T-cell (primary cell): ENCODE measurements at regions not wholly inside any gene's neighbourhood (a gene's known extent, or its start where the extent isn't known, plus 50 kb on each side); places are given as distances from the start of the nearest gene placed in this dataset.

ENCODE experiments used
- ATAC-seq, 4 experiments: fragments of 200-7000 bp in 3 of 4; fragments of 150-1000 bp in 1 of 4; cut with Tn5 transposase; replicated peaks in 1 of 4; 1 replicate in 3 of 4; 2 replicates in 1 of 4; pipeline ENCODE4 v1.10.0; 2021; ENCODE audit warnings: moderate library complexity in 3 of 4, mild to moderate bottlenecking in 2 of 4, moderate number of reproducible peaks in 1 of 4
- CTCF ChIA-PET, 2 donors: fragments of 300-600 bp; sonication (Branson Sonifier 250); formaldehyde crosslinking; loops; one replicate each; lab custom pipeline; 2022; ENCODE audit warnings: antibody characterized with exemption in 2 of 2; lab: Charles Lee
- POLR2A ChIA-PET, 2 donors: fragments of 300-600 bp; sonication (Branson Sonifier 250); formaldehyde crosslinking; loops; one replicate each; lab custom pipeline; 2022; ENCODE audit warnings: antibody characterized with exemption in 2 of 2; lab: Charles Lee
- DNase-seq, 35 experiments: peaks; one replicate each; pipeline versions ENCODE4 v3.0.0 to v3.0.0-alpha.2; 2013 to 2023
- H3K27ac ChIP-seq: one replicate; pipeline ENCODE4 v1.5.1; 2013; ENCODE audit warnings: low read length
- H3K27me3 ChIP-seq, 2 experiments: replicated peaks in 1 of 2; 1 replicate in 1 of 2; 2 replicates in 1 of 2; pipeline versions ENCODE4 v1.6.1 to v1.7.0; 2013; ENCODE audit warnings: low read length in 1 of 2, mixed read lengths in 1 of 2; ENCODE audit not compliant: control insufficient read depth in 2 of 2, insufficient read depth in 2 of 2; ENCODE audit errors: extremely low read depth in 1 of 2
- H3K36me3 ChIP-seq, 2 donors: 1 replicate in 1 of 2; 2 replicates in 1 of 2; pipeline versions ENCODE4 v1.6.1 to v1.7.0; 2013; ENCODE audit warnings: low read length in 1 of 2; ENCODE audit not compliant: control insufficient read depth in 2 of 2, insufficient read depth in 1 of 2; ENCODE audit errors: extremely low read depth in 1 of 2
- H3K4me1 ChIP-seq, 2 experiments: 1 replicate in 1 of 2; 2 replicates in 1 of 2; pipeline versions ENCODE4 v1.6.1 to v1.7.0; 2013; ENCODE audit warnings: low read length in 2 of 2, mixed read lengths in 1 of 2; ENCODE audit not compliant: insufficient read depth in 2 of 2, control insufficient read depth in 1 of 2; ENCODE audit errors: extremely low read depth in 1 of 2
- H3K4me3 ChIP-seq, 2 donors: 1 replicate in 1 of 2; 2 replicates in 1 of 2; pipeline versions ENCODE4 v1.5.1 to v1.7.0; 2013; ENCODE audit warnings: mild to moderate bottlenecking in 2 of 2, low read length in 1 of 2, moderate library complexity in 1 of 2; ENCODE audit not compliant: control insufficient read depth in 1 of 2; ENCODE audit errors: extremely low read depth in 1 of 2
- H3K9me3 ChIP-seq: 2 replicates; pipeline ENCODE4 v1.7.0; 2013
- H3K27ac Mint-ChIP-seq, 2 donors: one replicate each; pipeline ENCODE4 v1.8.0; 2020 to 2021; ENCODE audit warnings: mild to moderate bottlenecking in 2 of 2, mixed read lengths in 2 of 2
- H3K27me3 Mint-ChIP-seq, 2 donors: one replicate each; pipeline ENCODE4 v1.8.0; 2021 to 2022; ENCODE audit warnings: mixed read lengths in 2 of 2
- H3K36me3 Mint-ChIP-seq: one replicate; pipeline ENCODE4 v1.8.0; 2021; ENCODE audit warnings: mixed read lengths
- H3K4me1 Mint-ChIP-seq, 3 donors: one replicate each; pipeline ENCODE4 v1.8.0; 2020 to 2022; ENCODE audit warnings: mixed read lengths in 3 of 3, mild to moderate bottlenecking in 1 of 3
- H3K4me3 Mint-ChIP-seq, 3 donors: one replicate each; pipeline ENCODE4 v1.8.0; 2020 to 2022; ENCODE audit warnings: mild to moderate bottlenecking in 3 of 3, mixed read lengths in 3 of 3, moderate library complexity in 3 of 3
- H3K9me3 Mint-ChIP-seq, 3 donors: one replicate each; pipeline ENCODE4 v1.8.0; 2020 to 2022; ENCODE audit warnings: mixed read lengths in 3 of 3
- WGBS: methylation state at CpG from one replicate; pipeline ENCODE4 v1.1.5; 2013; ENCODE audit warnings: missing lambda C conversion rate; ENCODE audit not compliant: insufficient coverage; 5-methylcytosine and 5-hydroxymethylcytosine counted together

DNA sequence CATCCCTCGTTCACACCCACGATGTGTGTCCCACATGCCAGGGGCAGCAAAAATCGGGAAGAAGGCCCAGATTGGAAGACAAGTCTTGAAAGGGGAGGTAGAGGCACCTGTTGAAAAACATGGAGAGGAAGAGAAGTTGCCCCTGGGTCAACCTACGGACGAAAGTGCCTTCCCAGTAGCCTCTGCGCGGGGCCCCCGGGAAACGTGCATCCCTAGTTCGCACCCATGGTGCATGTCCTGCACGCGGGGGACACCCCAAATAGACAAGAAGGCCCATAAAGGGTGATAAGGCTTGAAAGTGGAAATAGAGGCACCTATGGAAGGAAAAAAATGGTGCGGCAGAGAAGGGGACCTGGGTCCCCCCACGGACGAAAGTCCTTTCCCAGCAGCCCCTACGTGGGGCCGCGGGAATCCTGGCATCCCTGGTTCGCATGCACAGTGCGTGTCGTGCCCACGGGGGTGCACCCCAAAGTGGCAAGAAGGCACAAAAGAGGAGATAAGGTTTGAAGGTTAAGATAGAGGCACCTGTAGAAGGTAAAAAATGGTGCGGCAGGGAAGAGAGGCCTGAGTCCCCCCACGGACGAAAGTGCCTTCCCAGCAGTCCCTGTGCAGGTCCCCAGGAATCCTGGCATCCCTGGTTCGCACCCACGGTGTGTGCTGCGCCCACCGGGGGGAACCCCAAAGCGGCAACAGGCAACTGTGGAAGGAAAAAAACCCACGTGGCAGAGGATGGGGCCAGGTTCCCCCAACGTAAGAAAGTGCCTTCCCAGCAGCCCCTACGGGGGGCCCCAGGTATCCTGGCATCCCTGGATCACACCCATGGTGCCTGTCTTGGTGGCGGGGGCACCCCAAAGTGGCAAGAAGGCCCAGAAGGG lies 278.3 kb downstream of the ALG10 start:
- no peak overlapping the region for H3K27ac Mint-ChIP-seq
- Histone ChIP-seq H3K4me3 (no peak overlapping the region), H3K27me3 (peaks cover 0 to 5% of the 10 kb centered on the region in 2 experiments), H3K4me1 (no peaks in the 10 kb centered on the region), H3K9me3 (no peaks in the 10 kb centered on the region), H3K36me3 (no peaks in the 10 kb centered on the region), H3K27ac (no peak overlapping the region)
- H3K4me1 Mint-ChIP-seq, result no peaks in the 10 kb centered on the region
- 84% methylated on average over 24 of the region's 34 CpGs for WGBS
- H3K9me3 Mint-ChIP-seq, result peaks cover 24 to 64% (median 49%) of the 10 kb centered on the region in 3 donors
- H3K27me3 Mint-ChIP-seq, result no peaks in the 10 kb centered on the region
- CTCF ChIA-PET, result no interaction called here
- POLR2A ChIA-PET, result no interaction called here
- ATAC-seq (no peak), DNase-seq (no peak)
- no peaks in the 10 kb centered on the region for H3K36me3 Mint-ChIP-seq
- no peak overlapping the region for H3K4me3 Mint-ChIP-seq

DNA sequence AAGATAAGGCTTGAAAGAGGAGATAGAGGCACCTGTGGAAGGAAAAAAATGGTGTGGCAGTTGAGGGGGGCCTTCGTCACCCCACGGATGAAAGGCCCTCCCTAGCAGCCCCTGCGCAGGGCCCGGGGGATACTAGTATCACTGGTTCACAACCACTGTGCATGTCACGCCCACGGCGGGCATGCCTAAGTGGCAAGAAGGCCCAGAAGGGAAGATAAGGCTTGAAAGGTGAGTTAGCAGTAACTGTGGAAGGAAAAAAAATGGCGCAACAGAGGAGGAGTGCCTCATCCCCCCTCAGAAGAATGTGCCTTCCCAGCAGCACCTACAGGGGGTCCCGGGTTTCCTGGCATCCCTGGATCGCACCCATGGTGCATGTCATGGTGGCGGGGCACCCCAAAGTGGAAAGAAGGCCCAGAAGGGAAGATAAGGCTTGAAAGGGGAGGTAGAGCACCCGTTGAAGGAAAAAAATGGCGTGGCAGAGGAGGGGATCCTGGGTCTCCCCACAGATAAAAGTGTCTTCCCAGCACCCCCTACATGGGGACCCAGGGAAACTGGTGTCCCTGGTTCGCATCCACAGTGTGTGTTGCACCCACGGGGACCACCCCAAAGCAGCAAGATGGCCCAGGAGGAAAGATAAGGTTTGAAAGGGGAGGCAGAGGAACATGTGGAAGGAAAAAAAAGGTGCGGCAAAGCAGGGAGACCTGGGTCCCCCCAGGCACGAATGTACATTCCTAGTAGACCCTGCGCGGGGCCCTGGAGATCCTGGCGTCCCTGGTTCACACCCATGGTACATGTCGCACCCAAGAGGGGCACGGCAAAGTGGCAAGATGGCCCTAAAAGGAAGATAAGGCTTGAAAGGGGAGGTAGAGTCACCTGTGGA lies 279.2 kb downstream of the ALG10 start:
- peaks cover 24 to 63% (median 55%) of the 10 kb centered on the region in 3 donors for H3K9me3 Mint-ChIP-seq
- WGBS, result 98% methylated on average over 10 of the region's 22 CpGs

GRCh38 chr12:34302131-34302885 lies 280.0 kb downstream of the ALG10 start:
- no peak overlapping the region for H3K4me3 Mint-ChIP-seq
- H3K9me3 ChIP-seq, result no peaks in the 10 kb centered on the region

More for the DNA sequence above, 279.2 kb downstream of the ALG10 start:
- Histone ChIP-seq H3K4me1 (no peaks in the 10 kb centered on the region), H3K27me3 (peaks cover 0 to 3% of the 10 kb centered on the region in 2 experiments), H3K36me3 (no peaks in the 10 kb centered on the region), H3K4me3 (no peak overlapping the region), H3K27ac (no peak overlapping the region), H3K9me3 (no peaks in the 10 kb centered on the region)
- H3K4me3 Mint-ChIP-seq, result no peak overlapping the region
- H3K27ac Mint-ChIP-seq, result no peak overlapping the region
- no peaks in the 10 kb centered on the region for H3K4me1 Mint-ChIP-seq
- H3K27me3 Mint-ChIP-seq, result no peaks in the 10 kb centered on the region
- POLR2A ChIA-PET, result no interaction called here
- DNase-seq (no peak), ATAC-seq (no peak)
- no peaks in the 10 kb centered on the region for H3K36me3 Mint-ChIP-seq
- CTCF ChIA-PET, result no interaction called here

DNA sequence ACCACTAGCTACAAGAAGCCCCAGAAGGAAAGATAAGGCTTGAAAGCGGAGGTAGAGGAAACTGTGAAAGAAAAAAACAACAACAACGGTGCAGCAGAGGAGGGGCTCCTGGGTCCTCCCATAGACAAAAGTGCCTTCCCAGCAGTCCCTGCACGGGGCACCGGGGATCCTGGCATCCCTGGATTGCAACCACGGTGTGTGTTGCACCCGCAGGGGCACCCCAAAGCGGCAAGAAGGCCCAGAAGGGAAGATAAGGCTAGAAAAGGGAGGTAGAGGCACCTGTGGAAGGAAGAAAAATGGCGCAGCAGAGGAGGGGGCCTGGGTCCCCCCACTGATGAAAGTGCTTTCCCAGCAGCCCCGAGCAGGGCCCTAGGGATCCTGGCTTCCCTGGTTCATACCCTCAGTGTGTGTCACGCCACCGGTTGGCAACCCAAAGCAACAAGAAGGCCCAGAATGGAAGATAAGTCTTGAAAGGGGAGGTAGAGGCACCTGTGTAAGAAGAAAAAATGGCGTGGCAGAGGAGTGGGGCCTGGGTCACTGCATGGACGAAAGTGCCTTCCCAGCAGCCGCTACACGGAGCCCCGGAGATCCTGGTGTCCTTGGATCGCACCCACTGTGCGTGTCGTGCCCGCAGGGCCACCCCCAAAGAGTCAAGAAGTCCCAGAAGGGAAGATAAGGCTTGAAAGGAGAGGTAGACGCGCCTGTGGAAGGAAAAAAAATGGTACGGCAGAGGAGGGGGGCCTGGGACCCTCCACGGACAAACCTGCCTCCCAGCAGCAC lies 281.0 kb downstream of the ALG10 start:
- Histone ChIP-seq H3K9me3 (no peaks in the 10 kb centered on the region), H3K27me3 (no peaks in the 10 kb centered on the region), H3K4me3 (no peak overlapping the region), H3K36me3 (no peaks in the 10 kb centered on the region), H3K4me1 (no peaks in the 10 kb centered on the region), H3K27ac (no peak overlapping the region)
- no peaks in the 10 kb centered on the region for H3K36me3 Mint-ChIP-seq
- no peaks in the 10 kb centered on the region for H3K4me1 Mint-ChIP-seq
- ATAC-seq (no peak), DNase-seq (no peak)
- POLR2A ChIA-PET, result no interaction called here
- H3K27me3 Mint-ChIP-seq, result no peaks in the 10 kb centered on the region
- WGBS, result 81% methylated on average over 19 of the region's 24 CpGs
- H3K27ac Mint-ChIP-seq, result no peak overlapping the region
- H3K4me3 Mint-ChIP-seq, result no peak overlapping the region
- CTCF ChIA-PET, result no interaction called here
- peaks cover 28 to 66% (median 64%) of the 10 kb centered on the region in 3 donors for H3K9me3 Mint-ChIP-seq

More at GRCh38 chr12:34302131-34302885, 280.0 kb downstream of the ALG10 start:
- H3K27me3 ChIP-seq, result peaks cover 0 to 2% of the 10 kb centered on the region in 2 experiments
- peak overlapping the region in 1 of 2 donors; percentile 27 for H3K4me3 ChIP-seq
- CTCF ChIA-PET, result no interaction called here
- Mint-ChIP-seq H3K36me3 (no peaks in the 10 kb centered on the region), H3K27me3 (no peaks in the 10 kb centered on the region), H3K4me1 (no peaks in the 10 kb centered on the region), H3K9me3 (peaks cover 24 to 63% (median 60%) of the 10 kb centered on the region in 3 donors), H3K27ac (no peak overlapping the region)
- no peaks in the 10 kb centered on the region for H3K36me3 ChIP-seq
- H3K4me1 ChIP-seq, result no peaks in the 10 kb centered on the region
- DNase-seq (no peak), ATAC-seq (no peak)
- WGBS, result 74% methylated on average over 25 of the region's 30 CpGs
- POLR2A ChIA-PET, result no interaction called here
- no peak overlapping the region for H3K27ac ChIP-seq

DNA sequence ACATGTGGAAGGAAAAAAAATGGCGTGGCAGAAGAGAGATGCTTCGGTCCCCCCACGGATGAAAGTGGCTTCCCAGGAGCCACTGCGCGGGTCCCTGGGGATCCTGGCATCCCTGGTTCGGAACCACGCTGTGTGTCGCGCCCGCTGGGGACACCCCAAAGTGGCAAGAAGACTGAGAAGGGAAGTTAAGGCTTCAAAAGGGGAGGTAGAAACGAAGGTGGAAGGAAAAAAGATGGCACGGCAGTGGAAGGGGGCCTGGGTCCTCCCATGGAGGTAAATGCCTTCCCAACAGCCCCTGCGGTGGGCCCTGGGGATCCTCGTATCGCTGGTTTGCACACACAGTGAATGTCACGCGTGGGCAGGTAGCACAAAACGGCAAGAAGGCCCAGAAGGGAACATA lies 281.7 kb downstream of the ALG10 start:
- no peaks in the 10 kb centered on the region for H3K4me1 Mint-ChIP-seq
- H3K9me3 ChIP-seq, result no peaks in the 10 kb centered on the region
- peaks cover 24 to 67% (median 62%) of the 10 kb centered on the region in 3 donors for H3K9me3 Mint-ChIP-seq

More for the DNA sequence above, 281.7 kb downstream of the ALG10 start:
- H3K27ac Mint-ChIP-seq, result no peak overlapping the region
- no peak for DNase-seq
- no peak overlapping the region for H3K4me3 ChIP-seq
- ChIA-PET CTCF (no interaction called here), POLR2A (no interaction called here)
- H3K27ac ChIP-seq, result no peak overlapping the region
- no peaks in the 10 kb centered on the region for H3K27me3 ChIP-seq
- no peaks in the 10 kb centered on the region for H3K36me3 ChIP-seq
- 88% methylated on average over 16 of the region's 18 CpGs for WGBS
- H3K4me1 ChIP-seq, result no peaks in the 10 kb centered on the region
- H3K27me3 Mint-ChIP-seq, result no peaks in the 10 kb centered on the region
- ATAC-seq, result no peak
- no peaks in the 10 kb centered on the region for H3K36me3 Mint-ChIP-seq
- no peak overlapping the region for H3K4me3 Mint-ChIP-seq
